ENCODE measurements at regions not wholly inside any gene's neighbourhood (a gene's known extent, or its start where the extent isn't known, plus 50 kb on each side); places are given as distances from the start of the nearest gene placed in this dataset.
"Not testable (repeated sequence)": the region's sequence is repeated elsewhere in the genome, so short reads cannot be mapped to it uniquely, and the experiment has no call there.

DNA sequence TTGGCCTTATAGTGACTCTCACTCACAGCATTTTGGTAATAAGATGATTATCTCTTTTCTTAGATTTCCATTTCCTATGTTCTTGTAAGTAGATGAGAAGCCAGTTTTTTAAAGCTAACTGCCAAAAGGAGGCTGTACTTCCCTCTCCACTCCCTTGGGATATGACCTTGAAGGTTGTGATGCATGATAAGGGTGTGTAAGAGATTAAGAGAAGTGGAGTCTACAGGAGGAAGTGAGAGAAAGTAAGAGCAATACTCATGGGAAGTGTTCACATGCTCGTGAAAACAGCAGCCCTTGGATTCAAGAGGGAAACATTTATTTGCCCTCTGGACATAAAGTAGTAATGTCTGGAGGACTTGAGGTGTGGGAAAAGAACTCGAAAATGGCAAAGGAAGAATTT is 171.5 kb downstream of the EVA1A start:
- no peak for DNase-seq (ENCODE audit: low read depth)

DNA sequence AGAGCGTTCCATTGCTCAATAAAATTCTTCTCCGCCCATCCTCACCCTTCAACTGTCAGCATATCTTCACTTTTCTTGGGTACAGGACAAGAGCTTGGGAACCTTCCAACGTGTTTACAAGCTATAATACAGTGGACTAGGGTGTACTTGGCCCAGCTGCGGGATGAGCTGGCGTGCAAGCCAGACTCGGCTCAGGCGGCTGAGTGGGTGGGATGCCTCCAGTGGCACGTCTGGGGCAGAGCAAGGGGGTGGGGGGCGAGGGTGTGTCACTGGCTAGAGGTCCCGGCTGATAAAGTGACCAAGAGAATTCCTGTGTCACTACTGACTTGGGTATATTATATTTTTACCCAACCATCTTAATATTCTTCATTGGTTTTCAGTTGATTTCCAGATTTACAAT is 179.7 kb downstream of the EVA1A start:
- DNase-seq (ENCODE audit: low read depth) = no peak

DNA sequence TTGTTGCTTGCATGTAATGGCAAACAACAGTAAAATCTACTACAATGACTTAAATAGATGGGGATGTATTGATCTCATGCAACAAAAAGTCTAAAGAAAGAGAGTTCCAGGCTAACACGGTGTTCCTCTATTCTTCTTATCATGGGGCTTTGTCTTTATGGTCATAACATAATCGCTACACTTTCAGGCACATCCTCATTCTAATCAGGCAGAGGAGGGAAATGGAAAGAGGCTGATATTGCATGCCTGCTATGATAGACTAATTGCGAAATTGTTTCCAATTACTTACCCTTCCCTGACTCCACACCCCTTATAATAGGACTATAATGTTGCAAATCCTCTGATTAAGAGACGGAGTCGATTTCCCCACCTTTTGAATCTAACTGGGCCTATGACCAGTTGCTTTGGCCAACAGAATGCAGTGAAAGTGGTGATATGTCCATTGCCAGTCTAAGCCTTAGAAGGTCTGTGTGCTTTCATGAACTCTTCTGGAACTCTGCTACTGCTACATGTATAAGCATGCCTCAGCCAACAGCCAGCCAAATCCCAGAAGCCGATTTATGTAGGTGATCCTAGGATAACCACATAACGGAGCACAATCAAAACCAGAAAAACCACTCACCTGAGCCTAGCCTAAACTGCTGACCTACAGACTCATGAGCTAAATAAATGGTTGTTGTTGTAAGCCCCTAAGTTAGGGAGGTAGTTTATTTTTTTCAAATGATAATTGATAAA is 180.3 kb upstream of the TACR1 start:
- DNase-seq (ENCODE audit: low read depth) = no peak

DNA sequence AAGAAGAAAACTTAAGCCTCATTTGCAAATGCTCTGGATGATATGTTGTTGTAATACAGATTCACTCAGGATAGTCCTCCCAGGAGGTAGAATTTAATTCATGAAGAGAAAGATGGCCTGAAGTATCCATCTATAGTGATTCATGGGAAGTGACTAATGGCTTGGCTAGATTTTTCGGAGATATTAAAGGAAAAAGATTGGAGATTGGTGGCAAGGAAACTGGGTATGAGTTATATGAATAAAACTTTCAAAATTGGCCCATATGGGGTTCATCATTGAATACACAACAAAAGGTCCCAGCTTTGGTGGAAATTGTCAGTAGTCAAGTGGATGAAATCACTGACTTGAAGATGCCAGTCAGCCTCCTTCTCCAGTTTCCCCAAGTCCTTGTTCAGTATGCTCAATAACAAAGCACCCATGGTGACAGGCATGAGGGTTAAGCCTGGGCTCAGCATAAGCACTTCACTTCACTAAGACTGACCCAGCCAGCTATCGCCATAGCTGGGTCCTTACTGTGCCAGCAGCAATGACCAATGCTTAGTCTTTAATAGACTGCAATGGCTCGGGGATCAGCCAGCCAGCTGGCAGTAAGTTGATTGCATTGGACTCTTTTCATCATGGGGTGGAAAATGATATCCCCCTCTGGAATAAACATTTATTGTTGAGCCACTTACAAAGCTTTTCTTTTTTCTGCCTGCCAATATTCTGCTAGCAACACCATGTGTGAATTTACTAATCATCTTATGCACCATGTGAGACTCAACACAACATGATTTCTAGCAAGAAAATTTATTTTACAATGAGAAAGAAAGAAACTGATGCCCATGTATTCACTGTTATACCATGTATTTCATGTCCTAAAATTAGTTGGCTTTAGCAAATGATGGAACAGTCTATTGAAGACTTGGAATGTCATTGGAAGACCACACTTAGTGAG is 176.6 kb upstream of the TACR1 start:
- no peak for DNase-seq (ENCODE audit: low read depth)

DNA sequence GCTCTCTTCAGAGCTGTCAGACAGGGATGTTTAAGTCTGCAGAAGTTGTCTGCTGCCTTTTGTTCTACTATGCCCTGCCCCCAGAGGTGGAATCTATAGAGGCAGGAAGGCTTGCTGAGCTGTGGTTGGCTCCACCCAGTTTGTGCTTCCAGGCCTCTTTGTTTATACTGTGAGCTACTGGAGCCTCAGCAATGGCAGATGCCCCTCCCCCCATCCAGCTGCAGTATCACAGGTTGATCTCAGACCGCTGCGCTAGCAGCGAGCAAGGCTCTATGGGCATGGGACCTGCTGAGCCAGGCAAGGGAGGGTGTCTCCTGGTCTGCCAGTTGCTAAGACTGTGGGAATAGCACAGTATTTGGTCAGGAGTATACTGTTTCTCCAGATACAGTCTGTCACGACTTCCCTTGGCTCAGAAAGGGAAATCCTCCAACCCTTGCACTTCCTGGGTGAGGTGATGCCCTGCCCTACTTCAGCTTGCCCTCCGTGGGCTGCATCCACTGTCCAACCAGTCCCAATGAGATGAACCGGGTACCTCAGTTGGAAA is 175.2 kb upstream of the TACR1 start:
- DNase-seq (ENCODE audit: low read depth) = not testable (repeated sequence)

DNA sequence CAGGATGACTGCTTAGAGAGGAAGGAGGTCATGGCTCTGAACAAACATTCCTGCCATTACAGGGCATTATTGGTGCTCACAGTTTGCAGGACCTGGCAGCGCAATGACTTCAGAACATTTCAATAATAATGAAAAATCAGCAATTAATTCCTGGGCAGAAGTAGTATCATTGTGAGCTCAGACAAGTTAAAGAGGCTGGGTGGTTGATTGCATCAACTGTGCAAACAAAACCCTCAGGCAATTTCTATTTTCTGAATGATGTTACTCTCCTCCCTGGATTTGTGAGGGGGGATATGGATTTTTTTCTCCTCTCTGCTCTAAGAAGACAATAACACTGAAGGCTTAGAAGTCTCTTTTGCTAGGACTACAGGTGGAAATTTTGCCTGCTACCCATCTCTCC is 168.1 kb upstream of the TACR1 start:
- no peak for DNase-seq (ENCODE audit: low read depth)

DNA sequence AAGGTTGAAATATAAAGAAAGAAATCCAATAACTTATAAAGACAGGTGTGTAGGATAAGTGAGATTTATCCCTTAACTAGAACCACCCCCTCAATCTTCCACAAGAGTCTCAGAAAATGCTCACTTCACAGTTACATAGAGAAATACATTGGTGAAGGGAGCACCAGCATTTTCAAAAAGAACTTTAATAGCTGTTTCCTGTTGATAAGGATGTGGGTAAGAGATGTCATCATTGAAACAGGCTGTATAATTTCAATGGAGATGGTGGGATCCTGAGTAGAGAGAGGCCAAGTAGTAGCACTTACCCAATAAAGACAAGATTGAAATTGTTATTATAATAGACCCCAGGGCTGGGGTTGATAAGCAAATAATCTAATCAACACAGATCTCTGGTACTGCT is 162.2 kb upstream of the TACR1 start:
- no peak for DNase-seq (ENCODE audit: low read depth)

DNA sequence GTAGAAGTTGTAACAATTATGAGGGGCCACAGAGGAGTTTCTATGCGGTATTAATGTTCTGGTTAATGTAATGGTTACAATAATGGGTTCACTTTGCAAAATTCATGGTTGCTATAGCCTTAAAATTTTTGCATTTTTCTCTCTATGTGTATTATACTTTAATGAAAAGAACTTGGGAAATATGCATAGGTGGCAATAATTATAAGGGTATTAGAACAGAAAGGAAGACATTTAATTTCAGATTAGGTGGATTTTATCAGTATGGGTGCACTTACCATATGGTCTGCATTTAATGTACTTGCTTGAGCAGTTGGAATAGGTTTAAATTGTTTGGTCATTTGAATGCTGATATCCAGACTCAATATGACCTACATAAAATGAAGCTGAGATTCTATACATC is 161.6 kb upstream of the TACR1 start:
- DNase-seq (ENCODE audit: low read depth) = no peak

DNA sequence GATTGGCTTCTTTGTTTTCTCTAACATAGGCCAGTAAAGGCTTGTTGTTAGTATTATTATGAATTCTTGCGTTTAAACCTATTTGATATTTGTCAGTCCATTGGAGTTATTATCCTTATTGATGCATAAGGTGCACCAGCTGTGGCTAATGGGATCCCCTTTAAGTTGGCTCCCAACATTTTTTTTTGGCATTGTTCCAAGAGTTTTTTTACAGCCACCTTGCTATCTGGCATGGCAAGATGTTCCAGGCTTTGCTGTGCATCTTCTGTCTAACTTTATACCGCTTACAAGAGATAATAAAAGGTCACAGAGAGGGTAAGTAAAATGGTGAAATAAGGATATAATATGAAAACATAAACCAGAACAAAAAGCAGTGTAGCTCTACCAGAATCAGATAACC is 157.5 kb upstream of the TACR1 start:
- DNase-seq (ENCODE audit: low read depth) = no peak

DNA sequence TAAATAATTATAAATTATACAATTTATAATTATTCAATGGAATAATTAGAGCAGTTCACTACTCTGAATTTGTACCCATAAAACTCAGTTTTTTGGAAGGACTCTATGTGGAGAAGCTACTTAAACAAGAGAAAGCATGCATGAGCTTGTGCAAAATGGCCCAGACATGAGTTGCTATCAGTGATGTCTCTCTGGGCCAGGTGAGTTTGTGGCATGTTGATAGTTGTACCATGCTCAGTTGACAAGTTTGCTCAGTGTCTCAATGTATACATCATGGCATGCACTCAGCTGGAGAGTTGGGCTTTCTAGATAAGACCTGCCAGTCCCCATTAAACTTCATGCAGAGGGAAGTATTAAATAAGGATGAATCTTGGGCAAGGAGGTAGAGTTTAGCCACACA is 153.8 kb upstream of the TACR1 start:
- no peak for DNase-seq (ENCODE audit: low read depth)

DNA sequence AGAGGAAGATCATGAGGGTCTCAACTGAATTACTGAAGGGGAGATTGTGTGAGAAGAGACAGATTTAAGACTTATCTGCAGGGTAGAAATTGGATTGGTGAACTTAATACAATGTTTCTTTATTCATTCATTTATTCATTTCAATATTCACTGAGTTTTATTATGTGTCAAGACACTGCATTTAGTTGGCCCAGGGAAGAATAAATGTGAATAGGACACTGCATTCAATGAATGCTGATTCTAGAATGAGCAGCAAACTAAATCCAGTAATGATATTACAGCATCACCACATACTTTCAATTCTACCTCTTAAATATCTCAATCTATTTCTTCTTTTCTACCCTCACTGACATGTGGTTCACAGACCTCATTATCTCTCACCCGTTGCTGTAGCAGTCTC is 149.0 kb upstream of the TACR1 start:
- no peak for DNase-seq (ENCODE audit: low read depth)

DNA sequence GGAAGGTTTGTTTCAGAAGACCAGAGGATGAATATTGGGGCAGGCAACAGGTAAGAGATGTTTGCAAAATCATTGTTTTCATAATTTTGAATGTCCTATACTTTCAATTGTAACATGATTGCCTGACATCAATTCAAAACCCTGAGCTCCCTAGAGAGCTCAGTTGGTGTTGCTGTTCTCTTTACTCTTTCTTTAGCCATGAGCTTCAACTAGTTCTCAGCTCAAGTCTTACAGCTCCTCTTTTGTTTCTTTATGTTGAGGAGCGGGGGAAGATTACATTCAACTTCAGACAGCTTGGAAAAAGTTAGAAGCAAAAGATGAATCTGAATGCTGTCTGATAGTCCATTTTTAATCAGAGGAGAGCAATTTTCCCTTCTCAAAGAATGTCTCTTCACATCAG is 144.8 kb upstream of the TACR1 start:
- DNase-seq (ENCODE audit: low read depth) = no peak

DNA sequence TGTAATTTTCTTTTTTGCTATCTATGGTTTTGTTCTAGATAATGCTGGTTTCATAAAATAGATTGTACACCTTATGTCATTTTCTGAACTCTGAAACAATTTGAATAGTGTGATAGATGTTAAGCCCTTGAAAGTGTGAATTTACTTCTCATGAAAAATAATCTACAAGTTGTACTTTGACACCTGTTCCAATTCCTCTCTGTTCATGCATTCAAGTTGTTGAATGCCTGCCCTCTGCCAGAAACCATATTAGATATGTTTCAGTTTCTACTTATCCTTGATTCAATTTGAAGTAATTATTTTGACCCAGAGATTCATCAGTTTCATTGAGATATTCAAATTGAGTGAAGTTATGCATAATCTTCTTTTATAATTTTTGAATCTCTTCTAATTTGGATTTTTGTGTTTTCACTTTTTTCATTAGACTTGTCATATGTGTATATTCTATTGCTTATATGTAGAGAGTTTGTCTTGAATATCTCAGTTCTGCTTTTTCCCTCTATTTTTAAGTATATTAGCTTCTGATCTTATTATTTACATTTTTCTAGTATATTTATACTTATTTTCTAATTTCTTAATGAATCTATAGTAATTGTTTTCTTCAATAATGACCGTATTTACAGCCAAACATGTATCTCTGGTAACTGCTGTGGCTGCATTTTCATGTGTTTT is 143.3 kb upstream of the TACR1 start:
- no peak for DNase-seq (ENCODE audit: low read depth)

DNA sequence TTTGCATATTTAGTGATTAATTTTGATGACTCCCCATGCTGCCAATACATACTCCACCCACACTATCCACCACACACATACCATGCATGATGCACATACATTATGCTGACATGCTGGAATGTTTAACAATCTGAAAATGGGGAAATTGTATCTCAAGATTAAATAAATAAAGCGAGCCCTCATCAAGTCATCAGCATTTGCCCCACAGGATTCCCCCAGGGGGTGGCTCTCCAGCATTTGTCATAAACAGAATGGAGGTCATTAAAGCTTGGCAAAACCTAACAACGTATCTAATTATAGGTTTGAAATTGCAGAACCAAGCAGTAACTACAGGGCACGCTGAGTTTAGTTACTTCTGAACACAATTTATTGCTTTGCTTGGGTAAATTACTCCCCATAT is 141.2 kb upstream of the TACR1 start:
- DNase-seq (ENCODE audit: low read depth) = no peak

DNA sequence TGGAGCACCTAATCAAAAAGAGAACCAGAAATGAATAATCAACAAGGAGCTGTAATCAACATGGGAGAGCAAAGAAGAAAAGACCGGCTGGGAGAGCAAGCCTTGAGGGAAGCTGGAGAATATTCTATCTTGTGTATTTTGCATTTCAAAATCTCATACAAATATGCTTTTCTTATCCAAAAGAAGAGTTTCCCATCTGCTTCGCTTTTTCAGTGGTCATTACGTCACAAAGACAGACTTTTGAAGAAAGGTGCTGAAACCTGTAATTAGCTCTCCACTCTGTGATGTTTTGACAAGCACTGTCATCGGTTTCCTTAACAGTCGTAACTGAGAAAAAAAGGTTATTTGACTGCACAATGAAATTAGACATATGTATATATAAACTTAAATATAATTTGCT is 139.1 kb upstream of the TACR1 start:
- DNase-seq (ENCODE audit: low read depth) = no peak

DNA sequence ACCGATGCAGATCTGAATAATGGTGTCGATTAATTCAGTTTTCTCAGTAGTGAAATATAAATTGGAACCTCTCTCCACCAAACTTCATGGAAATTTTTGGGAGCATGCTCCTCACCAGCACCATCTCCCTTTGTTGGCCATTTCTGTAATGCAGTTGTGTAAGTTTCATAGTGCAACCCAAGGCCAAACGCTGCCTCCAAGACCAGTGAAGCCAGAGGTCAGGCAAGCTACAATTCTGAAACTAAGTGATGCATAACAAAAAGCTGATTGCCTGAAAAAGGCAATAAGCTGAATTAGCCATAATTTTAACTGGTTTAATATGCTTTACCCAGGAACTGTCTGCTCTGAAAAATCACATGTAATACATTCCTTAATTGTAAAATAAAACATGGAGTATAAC is 138.3 kb upstream of the TACR1 start:
- no peak for DNase-seq (ENCODE audit: low read depth)

DNA sequence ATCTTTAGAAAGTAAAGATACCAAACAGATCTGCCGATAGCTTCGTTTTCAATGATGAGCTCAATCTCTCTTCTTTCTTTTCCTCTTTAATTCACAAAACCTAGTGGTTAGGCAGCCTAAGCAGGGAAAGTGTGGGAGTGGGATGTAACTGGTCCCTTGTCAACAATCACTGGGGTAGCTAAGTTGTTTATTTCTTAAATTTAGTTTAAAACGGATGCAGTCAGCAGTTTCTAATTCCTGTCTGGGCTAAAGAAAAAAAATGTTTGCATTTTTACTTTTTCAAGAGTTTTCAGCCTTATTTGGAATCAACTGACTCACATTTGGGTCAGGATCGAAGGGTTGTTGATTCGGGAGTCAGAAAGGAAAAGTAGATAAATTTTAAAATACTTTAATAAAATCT is 137.7 kb upstream of the TACR1 start:
- DNase-seq (ENCODE audit: low read depth) = no peak

DNA sequence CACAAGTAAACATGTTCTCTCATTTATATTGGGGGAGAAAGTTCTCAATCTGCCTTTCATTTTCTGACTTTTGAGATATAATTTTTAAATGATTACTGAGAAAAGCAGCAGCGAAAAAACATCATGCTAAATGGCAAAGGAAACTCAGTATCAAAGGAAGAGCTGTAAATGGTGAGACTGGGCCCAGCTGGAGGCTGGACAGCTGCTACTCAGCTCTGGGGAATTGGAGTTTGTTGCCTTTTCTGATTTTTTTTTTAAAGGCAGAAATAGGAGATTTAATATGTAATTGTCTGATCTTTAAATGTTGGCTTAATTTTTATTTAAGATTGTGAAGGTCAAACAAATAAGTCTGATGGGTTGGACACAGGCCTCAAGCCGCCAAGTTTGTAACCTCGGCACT is 137.1 kb upstream of the TACR1 start:
- no peak for DNase-seq (ENCODE audit: low read depth)

DNA sequence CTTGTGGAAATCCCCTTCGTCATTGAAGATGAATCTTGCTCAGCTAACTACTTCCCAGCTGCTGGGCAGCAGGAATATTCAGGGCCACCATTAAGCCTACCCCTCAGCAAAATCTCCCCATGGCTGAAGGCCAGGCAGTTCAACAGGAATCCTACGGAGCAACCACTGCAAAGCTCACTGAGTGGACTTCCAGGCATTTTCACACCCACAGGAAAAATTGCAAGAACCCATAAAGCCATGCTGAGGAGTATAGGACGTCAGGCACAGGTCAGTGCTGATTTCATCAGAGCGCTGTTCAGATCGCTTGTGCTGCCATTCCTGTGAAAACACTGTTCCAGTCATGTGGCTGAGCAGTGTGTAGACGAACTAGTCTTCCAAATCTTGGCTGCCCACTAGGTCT is 134.8 kb upstream of the TACR1 start:
- no peak for DNase-seq (ENCODE audit: low read depth)

DNA sequence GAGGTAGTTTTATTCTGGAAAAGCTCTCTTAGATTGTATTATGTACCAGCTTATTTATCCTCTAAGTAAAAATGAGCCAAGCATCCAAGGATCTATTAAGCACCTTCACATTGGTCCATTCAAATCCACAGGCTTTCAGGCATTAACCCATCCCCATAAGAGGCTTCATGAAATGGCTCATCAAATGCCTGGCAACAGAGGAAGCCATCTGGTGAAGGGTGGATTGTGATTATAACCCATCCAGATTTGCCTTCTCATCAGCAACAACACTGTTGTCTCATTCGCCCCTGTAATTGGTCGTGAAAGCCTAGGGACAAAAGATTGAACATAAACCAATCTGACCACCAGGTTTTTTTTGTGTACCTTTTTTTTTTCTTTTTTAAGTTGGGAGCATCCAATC is 134.3 kb upstream of the TACR1 start:
- DNase-seq (ENCODE audit: low read depth) = no peak

DNA sequence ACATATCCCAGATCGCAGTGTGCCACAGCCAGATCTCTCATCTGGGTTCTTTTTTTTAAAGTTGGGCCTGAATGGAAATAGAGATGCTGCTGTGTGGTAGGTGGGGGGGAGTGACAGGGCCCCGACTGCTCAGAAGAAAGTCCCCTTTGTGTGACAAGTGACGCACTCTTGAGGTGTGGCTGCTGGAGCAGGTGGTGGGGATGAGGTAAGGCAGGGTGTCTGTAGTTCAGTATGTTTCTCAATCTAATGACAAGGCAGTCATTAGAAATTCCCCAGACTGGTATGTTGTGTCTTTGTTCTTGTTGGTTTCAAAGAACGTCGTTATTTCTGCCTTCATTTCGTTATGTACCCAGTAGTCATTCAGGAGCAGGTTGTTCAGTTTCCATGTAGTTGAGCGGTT is 128.8 kb upstream of the TACR1 start:
- no peak for DNase-seq (ENCODE audit: low read depth)

DNA sequence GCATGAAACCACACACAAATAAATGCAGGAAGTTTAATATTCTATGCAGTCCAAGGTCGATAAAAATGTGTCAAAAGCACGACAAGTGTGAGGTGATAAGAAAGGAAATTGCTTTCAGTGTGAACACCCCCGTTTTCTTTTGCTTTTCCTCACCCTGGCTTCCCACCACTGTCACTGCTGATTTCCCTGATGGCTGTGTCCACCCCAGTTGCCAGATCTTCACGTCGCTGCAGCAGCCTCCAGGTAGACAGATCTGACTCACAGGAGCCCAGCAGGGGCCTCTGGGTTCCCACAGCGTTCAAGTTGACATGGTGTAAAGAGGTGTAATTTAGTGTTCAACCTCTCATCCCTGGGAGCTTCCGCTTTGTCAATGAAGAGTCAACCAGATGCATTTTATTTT is 128.0 kb upstream of the TACR1 start:
- no peak for DNase-seq (ENCODE audit: low read depth)

DNA sequence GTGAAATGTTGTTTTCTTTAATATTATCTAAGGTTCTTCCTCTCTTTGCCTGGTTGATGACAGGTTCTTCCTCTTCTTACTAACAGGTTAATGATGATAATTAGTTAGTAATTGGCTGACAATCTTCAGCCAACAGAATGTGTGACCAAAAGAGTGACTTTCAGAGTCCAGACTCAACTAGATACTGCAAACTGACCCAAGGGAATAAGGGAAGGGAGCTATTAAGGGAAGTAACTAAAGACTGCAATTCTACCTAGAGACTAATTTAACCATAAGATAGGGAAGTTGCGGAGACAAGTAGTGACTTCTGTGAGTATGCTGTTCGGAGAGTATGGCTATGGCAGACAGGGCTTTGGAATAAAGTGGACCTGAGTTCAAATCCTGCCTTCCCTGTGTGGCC is 127.3 kb upstream of the TACR1 start:
- no peak for DNase-seq (ENCODE audit: low read depth)
